Central memory CD8-positive, alpha-beta T cell (primary cell): ENCODE measurements at regions not wholly inside any gene's neighbourhood (a gene's known extent, or its start where the extent isn't known, plus 50 kb on each side); places are given as distances from the start of the nearest gene placed in this dataset.

Experiments used
- ATAC-seq: fragments of 150-1000 bp; cut with Tn5 transposase; replicated peaks from 2 replicates; pipeline ENCODE4 v1.10.0; 2022; ENCODE audit warnings: mild to moderate bottlenecking, moderate FRiP score, moderate number of reproducible peaks; ENCODE audit not compliant: poor library complexity, severe bottlenecking; ENCODE audit errors: extremely low read depth
- DNase-seq, 2 donors: peaks; one replicate each; pipeline ENCODE4 v3.0.0; 2021; ENCODE audit warnings: low spot score in 2 of 2
- H3K27ac Mint-ChIP-seq: one replicate; pipeline ENCODE4 v1.8.0; 2022; ENCODE audit warnings: low read depth, mild to moderate bottlenecking, moderate library complexity, mixed read lengths
- H3K27me3 Mint-ChIP-seq: one replicate; pipeline ENCODE4 v1.8.0; 2022; ENCODE audit warnings: mixed read lengths
- H3K36me3 Mint-ChIP-seq: one replicate; pipeline ENCODE4 v1.8.0; 2022; ENCODE audit warnings: mild to moderate bottlenecking, moderate library complexity, mixed read lengths; ENCODE audit not compliant: insufficient read depth
- H3K4me1 Mint-ChIP-seq: one replicate; pipeline ENCODE4 v1.8.0; 2022; ENCODE audit warnings: mixed read lengths
- H3K4me3 Mint-ChIP-seq: one replicate; pipeline ENCODE4 v1.8.0; 2022; ENCODE audit warnings: mild to moderate bottlenecking, moderate library complexity, mixed read lengths
- H3K9me3 Mint-ChIP-seq: one replicate; pipeline ENCODE4 v1.8.0; 2022; ENCODE audit warnings: mixed read lengths

GRCh38 chr10:111246136-111246535, 169.3 kb downstream of the ADRA2A start:
- no peak for DNase-seq
- no peaks in the 10 kb centered on the region for H3K4me1 Mint-ChIP-seq
- ATAC-seq, result no peak
- H3K27me3 Mint-ChIP-seq, result peaks cover 57% of the 10 kb centered on the region
- no peak overlapping the region for H3K27ac Mint-ChIP-seq
- H3K9me3 Mint-ChIP-seq, result no peaks in the 10 kb centered on the region
- no peak overlapping the region for H3K4me3 Mint-ChIP-seq
- no peaks in the 10 kb centered on the region for H3K36me3 Mint-ChIP-seq

- Mint-ChIP-seq H3K9me3 (no peaks in the 10 kb centered on the region), H3K4me3 (no peak overlapping the region), H3K36me3 (no peaks in the 10 kb centered on the region), H3K27me3 (peaks cover 64% of the 10 kb centered on the region), H3K4me1 (no peaks in the 10 kb centered on the region), H3K27ac (no peak overlapping the region)
- DNase-seq (no peak), ATAC-seq (no peak)
Measured at GRCh38 chr10:111246814-111247452, 170.1 kb downstream of the ADRA2A start.

GRCh38 chr10:111247781-111248389, 171.1 kb downstream of the ADRA2A start:
- Mint-ChIP-seq H3K9me3 (no peaks in the 10 kb centered on the region), H3K27me3 (peaks cover 64% of the 10 kb centered on the region), H3K4me1 (no peaks in the 10 kb centered on the region)

GRCh38 chr10:111249925-111250324, 173.1 kb downstream of the ADRA2A start:
- no peak overlapping the region for H3K4me3 Mint-ChIP-seq
- ATAC-seq (no peak), DNase-seq (no peak)
- no peak overlapping the region for H3K27ac Mint-ChIP-seq
- H3K9me3 Mint-ChIP-seq, result no peaks in the 10 kb centered on the region
- H3K4me1 Mint-ChIP-seq, result no peaks in the 10 kb centered on the region
- H3K27me3 Mint-ChIP-seq, result peaks cover 61% of the 10 kb centered on the region
- H3K36me3 Mint-ChIP-seq, result no peaks in the 10 kb centered on the region

More at GRCh38 chr10:111247781-111248389, 171.1 kb downstream of the ADRA2A start:
- DNase-seq (no peak), ATAC-seq (no peak)
- no peaks in the 10 kb centered on the region for H3K36me3 Mint-ChIP-seq
- no peak overlapping the region for H3K27ac Mint-ChIP-seq
- H3K4me3 Mint-ChIP-seq, result no peak overlapping the region

- Mint-ChIP-seq H3K4me1 (no peaks in the 10 kb centered on the region), H3K9me3 (no peaks in the 10 kb centered on the region), H3K4me3 (no peak overlapping the region), H3K27ac (no peak overlapping the region), H3K36me3 (no peaks in the 10 kb centered on the region), H3K27me3 (peaks cover 40% of the 10 kb centered on the region)
- ATAC-seq (no peak), DNase-seq (no peak)
Measured at GRCh38 chr10:111261081-111261615, 184.3 kb downstream of the ADRA2A start.

GRCh38 chr10:111265341-111265740, 188.5 kb downstream of the ADRA2A start:
- Mint-ChIP-seq H3K9me3 (no peaks in the 10 kb centered on the region), H3K36me3 (no peaks in the 10 kb centered on the region), H3K4me3 (no peak overlapping the region), H3K27ac (no peak overlapping the region), H3K4me1 (no peaks in the 10 kb centered on the region), H3K27me3 (peaks cover 62% of the 10 kb centered on the region)
- ATAC-seq, result no peak
- DNase-seq, result no peak

- Mint-ChIP-seq H3K4me1 (no peaks in the 10 kb centered on the region), H3K36me3 (no peaks in the 10 kb centered on the region), H3K4me3 (no peak overlapping the region), H3K9me3 (no peaks in the 10 kb centered on the region), H3K27ac (no peak overlapping the region), H3K27me3 (peaks cover 70% of the 10 kb centered on the region)
- ATAC-seq, result no peak
- no peak for DNase-seq
Measured at GRCh38 chr10:111266165-111266564, 189.3 kb downstream of the ADRA2A start.

GRCh38 chr10:111267673-111268072, 190.8 kb downstream of the ADRA2A start:
- Mint-ChIP-seq H3K27ac (no peak overlapping the region), H3K4me3 (no peak overlapping the region), H3K36me3 (no peaks in the 10 kb centered on the region), H3K27me3 (peaks cover 66% of the 10 kb centered on the region), H3K4me1 (no peaks in the 10 kb centered on the region), H3K9me3 (no peaks in the 10 kb centered on the region)
- no peak for ATAC-seq
- DNase-seq, result no peak

GRCh38 chr10:111273235-111273634, 196.4 kb downstream of the ADRA2A start:
- ATAC-seq (no peak), DNase-seq (no peak)
- H3K4me3 Mint-ChIP-seq, result no peak overlapping the region
- peaks cover 88% of the 10 kb centered on the region for H3K27me3 Mint-ChIP-seq
- H3K4me1 Mint-ChIP-seq, result no peaks in the 10 kb centered on the region
- H3K9me3 Mint-ChIP-seq, result no peaks in the 10 kb centered on the region
- H3K27ac Mint-ChIP-seq, result no peak overlapping the region
- no peaks in the 10 kb centered on the region for H3K36me3 Mint-ChIP-seq

- H3K36me3 Mint-ChIP-seq, result no peaks in the 10 kb centered on the region
- no peaks in the 10 kb centered on the region for H3K9me3 Mint-ChIP-seq
- H3K27ac Mint-ChIP-seq, result no peak overlapping the region
- H3K4me1 Mint-ChIP-seq, result no peaks in the 10 kb centered on the region
- no peak for DNase-seq
- peaks cover 88% of the 10 kb centered on the region for H3K27me3 Mint-ChIP-seq
- no peak for ATAC-seq
- no peak overlapping the region for H3K4me3 Mint-ChIP-seq
Measured at GRCh38 chr10:111273635-111274034, 196.8 kb downstream of the ADRA2A start.

- Mint-ChIP-seq H3K27me3 (peaks cover 74% of the 10 kb centered on the region), H3K9me3 (no peaks in the 10 kb centered on the region), H3K36me3 (no peaks in the 10 kb centered on the region), H3K4me3 (no peak overlapping the region), H3K4me1 (no peaks in the 10 kb centered on the region), H3K27ac (no peak overlapping the region)
- no peak for DNase-seq
- no peak for ATAC-seq
Measured at GRCh38 chr10:111275091-111275490, 198.3 kb downstream of the ADRA2A start.

- H3K4me1 Mint-ChIP-seq, result no peaks in the 10 kb centered on the region
- ATAC-seq (no peak), DNase-seq (no peak)
- H3K27me3 Mint-ChIP-seq, result peaks cover 70% of the 10 kb centered on the region
- H3K27ac Mint-ChIP-seq, result no peak overlapping the region
- H3K36me3 Mint-ChIP-seq, result no peaks in the 10 kb centered on the region
- no peaks in the 10 kb centered on the region for H3K9me3 Mint-ChIP-seq
- H3K4me3 Mint-ChIP-seq, result no peak overlapping the region
Measured at GRCh38 chr10:111277661-111278060, 200.8 kb downstream of the ADRA2A start.

- H3K27me3 Mint-ChIP-seq, result peaks cover 70% of the 10 kb centered on the region
- no peak overlapping the region for H3K27ac Mint-ChIP-seq
- no peak for ATAC-seq
- H3K9me3 Mint-ChIP-seq, result no peaks in the 10 kb centered on the region
- H3K36me3 Mint-ChIP-seq, result no peaks in the 10 kb centered on the region
- H3K4me3 Mint-ChIP-seq, result no peak overlapping the region
- DNase-seq, result no peak
- no peaks in the 10 kb centered on the region for H3K4me1 Mint-ChIP-seq
Measured at GRCh38 chr10:111278266-111278665, 201.4 kb downstream of the ADRA2A start.
